ENCODE measurements at regions not wholly inside any gene's neighbourhood (a gene's known extent, or its start where the extent isn't known, plus 50 kb on each side); places are given as distances from the start of the nearest gene placed in this dataset.

DNA sequence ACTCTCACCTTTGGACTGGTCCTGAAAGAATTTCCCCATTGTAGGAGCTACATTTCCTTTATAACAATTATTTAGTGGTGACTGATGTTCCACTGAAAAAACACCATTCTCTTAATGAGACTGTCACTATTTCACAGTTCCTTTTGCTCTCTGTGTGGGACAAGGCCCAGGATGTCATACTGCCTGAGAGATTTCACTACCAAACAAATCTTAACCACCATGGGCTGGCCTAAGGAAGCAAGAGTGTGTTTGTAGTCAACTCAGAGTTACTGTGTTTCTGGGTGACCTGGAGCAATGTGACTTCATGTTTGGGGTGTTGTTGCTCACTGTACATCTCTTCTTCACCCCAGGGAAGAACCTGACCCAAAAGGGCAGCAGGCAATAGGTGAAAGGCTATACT, 50.1 kb upstream of the ZNF608 start:
- TF ChIP-seq, protein P1, sequence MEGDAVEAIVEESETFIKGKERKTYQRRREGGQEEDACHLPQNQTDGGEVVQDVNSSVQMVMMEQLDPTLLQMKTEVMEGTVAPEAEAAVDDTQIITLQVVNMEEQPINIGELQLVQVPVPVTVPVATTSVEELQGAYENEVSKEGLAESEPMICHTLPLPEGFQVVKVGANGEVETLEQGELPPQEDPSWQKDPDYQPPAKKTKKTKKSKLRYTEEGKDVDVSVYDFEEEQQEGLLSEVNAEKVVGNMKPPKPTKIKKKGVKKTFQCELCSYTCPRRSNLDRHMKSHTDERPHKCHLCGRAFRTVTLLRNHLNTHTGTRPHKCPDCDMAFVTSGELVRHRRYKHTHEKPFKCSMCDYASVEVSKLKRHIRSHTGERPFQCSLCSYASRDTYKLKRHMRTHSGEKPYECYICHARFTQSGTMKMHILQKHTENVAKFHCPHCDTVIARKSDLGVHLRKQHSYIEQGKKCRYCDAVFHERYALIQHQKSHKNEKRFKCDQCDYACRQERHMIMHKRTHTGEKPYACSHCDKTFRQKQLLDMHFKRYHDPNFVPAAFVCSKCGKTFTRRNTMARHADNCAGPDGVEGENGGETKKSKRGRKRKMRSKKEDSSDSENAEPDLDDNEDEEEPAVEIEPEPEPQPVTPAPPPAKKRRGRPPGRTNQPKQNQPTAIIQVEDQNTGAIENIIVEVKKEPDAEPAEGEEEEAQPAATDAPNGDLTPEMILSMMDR (IDR thresholded peaks at IDR 0.05; ENCODE audit: extremely low read depth in 1 of 2, insufficient read depth in 1 of 2, low read depth in 1 of 2, low read length in 2 of 2): no peak
- no peak for TF ChIP-seq GATA2 (IDR thresholded peaks at IDR 0.05; ENCODE audit: insufficient read depth, insufficient read length, low read depth, low read length)
- no peak for TF ChIP-seq MYC (IDR thresholded peaks at IDR 0.05; ENCODE audit: low read depth, low read length)
- no peak for TF ChIP-seq POLR2A (IDR thresholded peaks at IDR 0.05; ENCODE audit: low read depth, low read length)
- TF ChIP-seq JUN (IDR thresholded peaks at IDR 0.05; ENCODE audit: borderline replicate concordance, insufficient read depth, insufficient read length, low read depth): no peak
- TF ChIP-seq POLR2AphosphoS5 (IDR thresholded peaks at IDR 0.05; ENCODE audit: insufficient read depth, low read depth, low read length): no peak
- TF ChIP-seq, protein P2, sequence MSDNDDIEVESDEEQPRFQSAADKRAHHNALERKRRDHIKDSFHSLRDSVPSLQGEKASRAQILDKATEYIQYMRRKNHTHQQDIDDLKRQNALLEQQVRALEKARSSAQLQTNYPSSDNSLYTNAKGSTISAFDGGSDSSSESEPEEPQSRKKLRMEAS (IDR thresholded peaks at IDR 0.05; ENCODE audit: insufficient read depth, insufficient read length): no peak
- no peak for TF ChIP-seq EZH2 (IDR thresholded peaks at IDR 0.05; ENCODE audit: borderline replicate concordance, low read depth, low read length, severe bottlenecking)
- no peak for TF ChIP-seq FOS (IDR thresholded peaks at IDR 0.05; ENCODE audit: borderline replicate concordance, insufficient read depth, low read length)
- H3K9me1 ChIP-seq (replicated peaks; ENCODE audit: control insufficient read depth, extremely low read depth, insufficient read depth, low read length): no peaks in the 10 kb centered on the region
- H3K27ac ChIP-seq (ENCODE audit: insufficient read depth, low read depth, low read length): no peak overlapping the region
- dilution Hi-C loops (cut with MboI; ENCODE audit: extremely low pct_ligation_motif_present, low sequenced_read_pairs): no loop called here
- CTCF ChIA-PET: no interaction called here
- intact Hi-C loops (cut with micrococcal nuclease): no loop called here
- H4K20me1 ChIP-seq (replicated peaks; ENCODE audit: control insufficient read depth, extremely low read depth, insufficient read depth, low read length): no peaks in the 10 kb centered on the region
- FAIRE-seq (no peak), DNase-seq (ENCODE audit: low read depth, low spot score) (no peak)
- no peaks in the 10 kb centered on the region for H3K79me2 ChIP-seq (ENCODE audit: control insufficient read depth, insufficient read depth, low read length)
- H3K27me3 ChIP-seq (ENCODE audit: control insufficient read depth in 2 of 2, insufficient read depth in 2 of 2, low read length in 2 of 2): no peaks in the 10 kb centered on the region
- BruUV-seq (replicated peaks): no TSS peak
- H3K9ac ChIP-seq (replicated peaks; ENCODE audit: extremely low read depth, insufficient read depth, low read length): no peak overlapping the region
- POLR2A ChIA-PET: no interaction called here
- no peaks in the 10 kb centered on the region for H3K36me3 ChIP-seq (ENCODE audit: control insufficient read depth in 2 of 2, extremely low read depth in 1 of 2, insufficient read depth in 2 of 2, low read length in 2 of 2)
- H3K4me1 ChIP-seq (ENCODE audit: control insufficient read depth, extremely low read depth, insufficient read depth, low read length): no peaks in the 10 kb centered on the region
- no peak overlapping the region for H3K4me2 ChIP-seq (ENCODE audit: insufficient read depth, low read length)
- no peak overlapping the region for H2AFZ ChIP-seq (ENCODE audit: low read depth, low read length)
- H3K4me3 ChIP-seq (replicated peaks in 1 of 3; ENCODE audit: insufficient read depth in 1 of 3, low read depth in 1 of 3, low read length in 3 of 3): no peak overlapping the region
- H3K9me3 ChIP-seq (replicated peaks; ENCODE audit: control insufficient read depth, insufficient read depth, low read length): no peaks in the 10 kb centered on the region

All from endothelial cell of umbilical vein (primary cell).